ENCODE measurements at regions not wholly inside any gene's neighbourhood (a gene's known extent, or its start where the extent isn't known, plus 50 kb on each side); places are given as distances from the start of the nearest gene placed in this dataset.
"Not testable (repeated sequence)": the region's sequence is repeated elsewhere in the genome, so short reads cannot be mapped to it uniquely, and the experiment has no call there.

DNA sequence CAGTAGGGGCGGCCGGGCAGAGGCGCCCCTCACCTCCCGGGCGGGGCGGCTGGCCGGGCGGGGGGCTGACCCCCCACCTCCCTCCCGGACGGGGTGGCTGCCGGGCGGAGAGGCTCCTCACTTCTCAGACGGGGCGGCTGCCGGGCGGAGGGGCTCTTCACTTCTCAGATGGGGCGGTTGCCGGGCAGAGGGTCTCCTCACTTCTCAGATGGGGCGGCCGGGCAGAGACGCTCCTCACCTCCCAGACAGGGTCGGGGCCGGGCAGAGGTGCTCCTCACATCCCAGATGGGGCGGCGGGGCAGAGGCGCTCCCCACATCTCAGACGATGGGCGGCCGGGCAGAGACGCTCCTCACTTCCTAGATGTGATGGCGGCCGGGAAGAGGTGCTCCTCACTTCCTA, 389.8 kb downstream of the DSEL start:
- DNase-seq: not testable (repeated sequence)

DNA sequence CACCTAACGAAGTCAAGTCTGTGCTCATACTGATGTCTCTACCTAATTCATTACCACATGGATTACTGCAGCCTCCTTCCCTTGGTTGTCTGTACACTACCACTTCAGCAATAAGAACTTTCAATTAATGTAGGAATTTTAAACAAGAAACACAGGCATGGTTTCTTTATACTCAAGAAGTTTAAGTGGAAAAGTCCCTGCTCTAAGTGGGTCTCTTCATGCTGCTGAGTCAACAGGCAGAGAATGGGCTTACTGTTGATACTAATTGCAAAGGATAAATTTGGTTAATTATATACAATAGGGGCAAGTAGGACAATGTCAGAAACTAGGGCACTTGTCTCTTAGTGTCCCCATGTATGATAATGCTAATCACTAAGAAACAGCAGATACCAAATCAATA, 392.6 kb downstream of the DSEL start:
- DNase-seq: no peak

- DNase-seq: no peak
Measured at GRCh38 chr18:67117804-67118203, 398.7 kb downstream of the DSEL start.

DNA sequence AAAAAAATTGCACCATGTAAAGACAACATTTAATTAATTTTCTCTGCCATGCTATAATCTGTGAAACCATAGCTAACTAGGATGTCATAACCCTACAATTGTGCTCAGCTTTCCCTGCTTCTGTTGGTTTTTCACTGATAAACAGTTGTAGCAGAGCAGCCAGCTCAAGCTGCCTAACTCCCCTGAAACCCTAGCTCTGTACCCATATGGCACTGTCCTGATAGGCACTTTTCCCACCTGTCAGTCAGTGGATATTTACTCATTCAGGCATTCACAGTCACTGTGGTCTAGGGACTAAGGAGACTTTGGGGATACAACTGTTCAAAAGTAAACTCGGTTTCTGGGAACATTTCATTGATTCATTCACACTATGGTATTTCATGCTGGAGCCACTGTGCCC, 407.0 kb downstream of the DSEL start:
- no peak for DNase-seq

GRCh38 chr18:67108894-67109293, 407.6 kb downstream of the DSEL start:
- no peak for DNase-seq

DNA sequence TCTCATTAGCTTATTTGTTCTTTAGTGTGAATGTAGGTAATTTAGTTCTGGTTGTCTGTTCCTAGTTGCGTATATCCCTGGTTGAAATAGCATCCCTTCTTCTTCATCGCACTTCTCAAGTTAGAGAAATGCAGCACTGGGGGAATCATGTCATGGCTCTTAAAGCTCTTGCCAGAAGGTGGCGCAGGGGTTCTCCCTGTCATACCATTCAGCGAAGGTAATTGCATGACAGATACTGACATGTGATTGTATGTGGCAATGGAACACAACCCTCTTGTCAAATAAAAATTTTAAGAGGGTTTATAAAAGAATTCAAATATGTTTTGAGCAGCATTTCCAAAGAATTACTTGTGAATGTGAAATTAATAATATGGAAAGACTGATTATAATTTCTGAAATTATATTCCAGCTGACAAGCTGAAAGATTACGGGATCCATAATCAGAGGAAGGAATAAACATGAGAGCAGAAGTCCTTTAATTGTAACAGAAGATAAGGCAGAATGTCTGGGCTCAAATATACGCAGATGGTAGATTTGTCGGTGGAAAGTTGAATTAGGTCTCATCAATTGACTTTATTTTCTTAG, 411.7 kb downstream of the DSEL start:
- peak; percentile 90 for DNase-seq

GRCh38 chr18:67094123-67094522, 422.4 kb downstream of the DSEL start:
- DNase-seq: no peak

- DNase-seq: no peak
Measured at GRCh38 chr18:67092141-67092540, 424.4 kb downstream of the DSEL start.

DNA sequence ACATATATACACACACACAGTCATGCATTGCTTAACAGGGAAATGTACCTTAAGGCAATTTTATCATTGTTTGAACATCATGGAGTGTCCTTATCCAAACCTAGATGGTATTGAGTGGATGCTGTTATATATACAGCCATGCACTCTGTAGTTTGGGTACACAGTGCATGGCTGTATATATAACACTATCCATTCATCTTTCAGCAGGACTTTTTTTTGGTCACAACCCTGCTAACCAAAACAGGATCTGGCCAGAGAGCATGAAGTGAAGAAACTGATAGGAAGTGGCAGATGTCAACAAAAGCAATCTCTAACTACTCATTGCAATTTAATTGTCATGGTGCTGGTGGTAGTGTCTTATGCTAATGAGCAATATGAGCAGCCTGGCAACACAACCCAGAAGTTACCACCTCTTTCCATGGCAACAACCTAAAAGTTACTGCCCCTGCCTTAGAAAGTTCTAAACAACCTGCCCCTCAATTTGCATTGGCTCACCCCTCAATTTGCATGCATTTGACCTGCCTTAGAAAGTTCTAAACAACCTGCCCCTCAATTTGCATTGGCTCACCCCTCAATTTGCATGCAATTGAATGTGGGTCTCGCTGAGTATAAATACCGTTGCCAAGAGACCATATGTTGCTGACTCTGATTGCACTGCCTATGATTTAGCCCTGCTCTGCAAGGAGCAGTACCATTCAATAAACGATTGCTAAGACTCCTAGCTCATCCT, 434.9 kb downstream of the DSEL start:
- no peak for DNase-seq

DNA sequence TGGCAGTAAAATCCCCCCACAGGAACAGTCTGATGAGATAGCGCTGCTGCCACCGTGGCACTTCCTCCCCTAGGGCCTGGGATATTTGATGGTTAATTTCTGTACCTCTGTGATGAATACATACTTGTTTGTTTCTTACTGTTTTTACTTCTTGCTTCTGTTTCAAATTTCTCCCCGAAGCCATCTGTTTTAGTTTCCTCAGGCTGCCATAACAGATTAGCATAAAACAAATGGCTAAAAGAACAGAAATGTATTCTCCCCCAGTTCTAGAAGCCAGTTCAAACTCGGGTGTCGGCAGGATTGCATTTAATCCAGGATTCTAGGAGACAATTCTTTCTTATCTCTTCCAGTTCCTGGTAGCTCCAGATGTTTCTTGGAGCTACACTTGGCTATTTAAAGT, 435.9 kb downstream of the DSEL start:
- DNase-seq: no peak

DNA sequence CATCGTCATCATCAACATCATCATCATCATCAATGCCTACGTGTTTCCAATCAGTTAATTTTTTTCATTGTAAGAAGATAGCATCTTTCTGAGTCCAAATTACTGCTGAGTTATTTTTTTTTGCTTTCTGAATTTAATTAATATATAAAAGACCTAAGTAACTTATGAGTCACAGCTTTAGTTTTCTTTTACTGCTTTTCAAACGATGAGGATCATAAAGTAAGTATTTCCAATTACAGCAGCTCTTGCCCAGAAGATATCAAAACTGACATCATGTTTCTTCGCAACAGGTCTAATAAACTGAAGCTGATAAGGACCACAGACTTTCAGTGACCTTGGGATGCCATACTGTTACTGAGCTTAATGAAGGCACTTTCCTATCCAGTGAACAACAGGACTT, 442.2 kb downstream of the DSEL start:
- peak; percentile 86 for DNase-seq

GRCh38 chr18:67072791-67073190, 443.7 kb downstream of the DSEL start:
- peak; percentile 89 for DNase-seq

DNA sequence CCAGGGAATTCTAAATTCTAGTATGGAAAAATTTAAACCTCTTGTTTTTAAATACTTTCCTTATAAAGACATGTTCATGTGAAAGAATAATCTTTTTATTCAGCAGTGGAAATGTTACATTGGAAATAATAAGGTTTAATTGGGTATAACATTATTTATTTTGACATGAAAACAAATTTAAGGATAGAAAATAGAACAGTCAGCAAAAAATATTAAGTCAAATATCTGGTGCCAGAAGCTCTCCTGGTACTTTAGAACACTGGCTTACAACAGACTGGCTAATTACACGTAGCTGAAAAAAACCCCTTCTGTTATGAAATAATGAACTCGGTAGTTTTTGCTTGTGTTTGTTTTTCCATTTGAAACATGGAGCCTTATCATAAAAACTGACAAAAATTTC, 447.9 kb downstream of the DSEL start:
- no peak for DNase-seq

DNA sequence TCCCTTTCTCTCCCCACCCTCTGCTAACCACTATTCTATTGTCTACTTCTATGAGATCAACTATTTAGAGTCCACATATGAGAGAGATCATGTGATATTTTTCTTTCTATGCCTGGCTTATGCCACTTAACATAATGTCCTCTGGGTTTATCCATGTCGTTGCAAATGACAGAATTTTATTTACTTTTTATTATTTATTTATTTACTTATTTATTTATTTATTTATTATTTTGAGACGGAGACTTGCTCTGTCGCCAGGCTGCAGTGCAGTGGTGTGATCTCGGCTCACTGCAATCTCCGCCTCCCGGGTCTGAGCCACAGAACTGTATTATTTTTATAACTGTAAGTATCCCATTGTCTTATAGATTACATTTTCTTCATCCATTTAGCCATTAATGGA, 443.4 kb upstream of the CDH19 start:
- DNase-seq: no peak

GRCh38 chr18:67043276-67043675, 439.4 kb upstream of the CDH19 start:
- DNase-seq: no peak

GRCh38 chr18:67041334-67041733, 437.4 kb upstream of the CDH19 start:
- DNase-seq: no peak

DNA sequence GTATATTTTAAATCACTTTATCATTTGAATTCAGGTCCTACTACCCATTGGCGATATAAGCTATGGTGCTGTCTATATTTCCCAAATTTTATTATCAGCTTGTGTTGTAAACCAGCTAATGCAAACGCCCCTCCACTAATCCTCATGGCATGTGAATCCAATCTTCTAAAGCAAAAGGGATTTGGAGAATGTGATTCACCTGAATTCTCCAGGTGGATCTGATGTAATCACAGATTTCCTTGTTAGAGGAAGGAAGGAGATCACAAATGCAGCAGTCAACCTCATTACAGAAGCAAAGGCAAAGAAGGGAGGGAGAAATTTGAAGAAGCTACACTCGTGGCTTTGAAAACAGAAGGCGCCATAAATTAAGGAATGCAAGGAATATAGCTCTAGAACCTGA, 431.1 kb upstream of the CDH19 start:
- no peak for DNase-seq

DNA sequence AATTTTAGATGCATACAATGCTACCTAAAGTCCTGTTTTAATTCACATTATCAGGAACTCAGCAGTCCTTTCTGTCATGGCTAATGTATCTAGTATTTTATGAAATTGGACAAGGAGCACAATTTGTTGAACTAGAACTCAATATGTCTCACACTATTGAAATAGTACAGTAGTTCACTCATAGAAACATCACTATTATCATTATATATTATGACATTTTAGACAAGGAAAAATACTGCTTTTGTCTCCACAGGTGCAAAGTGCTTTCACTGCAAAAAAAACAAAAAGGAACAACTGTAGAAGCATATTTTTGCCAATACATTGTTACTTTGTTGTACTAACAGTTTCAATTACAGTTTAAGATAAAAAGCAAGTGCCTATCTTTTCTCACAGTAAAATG, 419.2 kb upstream of the CDH19 start:
- DNase-seq: no peak

DNA sequence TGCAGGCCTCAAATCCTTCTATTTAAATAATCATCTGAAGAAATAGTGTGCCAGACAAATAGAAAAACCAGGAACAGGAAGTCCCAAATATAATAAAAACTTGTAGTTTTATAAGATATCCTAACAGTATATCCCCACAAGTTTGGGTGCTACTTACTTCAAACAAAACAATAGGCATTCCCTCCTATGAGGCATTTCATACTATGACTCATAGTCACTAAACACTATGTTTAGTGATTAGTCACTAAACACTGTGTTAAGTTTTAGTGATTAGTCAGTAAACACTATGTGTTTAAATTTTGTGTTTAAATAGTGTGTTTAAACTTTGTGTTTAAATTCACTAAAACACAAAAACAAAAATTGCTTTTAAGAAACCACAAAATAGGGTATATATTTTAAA, 407.0 kb upstream of the CDH19 start:
- DNase-seq: no peak

- no peak for DNase-seq
Measured at GRCh38 chr18:67007999-67008398, 404.1 kb upstream of the CDH19 start.

- no peak for DNase-seq
Measured at GRCh38 chr18:67007085-67007484, 403.2 kb upstream of the CDH19 start.

GRCh38 chr18:67001052-67001451, 397.2 kb upstream of the CDH19 start:
- DNase-seq: no peak

DNA sequence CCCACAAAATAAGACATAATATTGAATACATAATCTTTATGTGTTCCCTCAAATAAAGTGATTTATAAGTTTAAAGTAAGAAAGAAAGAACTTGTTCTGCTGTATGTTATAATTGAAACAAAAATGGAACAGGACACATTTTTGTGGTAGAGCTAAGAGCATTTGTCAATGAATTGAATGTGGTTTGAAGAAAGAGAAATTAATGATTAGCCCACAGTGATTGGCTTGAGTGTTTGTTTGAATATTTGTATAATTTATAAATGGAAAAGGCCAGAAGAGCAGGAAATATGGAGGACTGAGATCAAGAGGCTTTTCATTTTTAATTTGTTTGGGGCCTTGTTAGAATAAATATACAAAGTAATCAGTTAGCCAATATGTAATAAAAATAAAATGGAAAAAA, 395.1 kb upstream of the CDH19 start:
- no peak for DNase-seq

DNA sequence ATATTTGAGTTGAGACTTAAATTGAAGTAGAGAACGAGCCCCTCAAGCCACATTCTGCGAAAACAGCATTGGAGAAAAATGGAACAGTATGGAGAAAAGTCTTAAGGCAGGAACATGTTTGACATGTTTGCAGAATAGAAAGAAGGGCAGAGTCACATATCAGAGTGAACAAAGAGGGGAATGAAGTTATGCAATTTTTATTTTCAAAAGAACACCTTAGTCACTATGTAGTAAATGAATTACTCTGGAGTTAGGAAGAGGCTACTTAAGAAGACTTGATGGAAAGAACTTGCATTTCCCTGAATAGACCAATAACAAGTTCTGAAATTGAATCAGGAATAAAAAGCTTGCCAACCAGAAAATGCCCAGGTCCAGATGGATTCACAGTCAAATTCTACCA, 391.4 kb upstream of the CDH19 start:
- no peak for DNase-seq

- DNase-seq: no peak
Measured at GRCh38 chr18:66994790-66995189, 390.9 kb upstream of the CDH19 start.
